GM19372 (cell line): ENCODE measurements at regions not wholly inside any gene's neighbourhood (a gene's known extent, or its start where the extent isn't known, plus 50 kb on each side); places are given as distances from the start of the nearest gene placed in this dataset.

ENCODE experiments used
- ATAC-seq: cut with Tn5 transposase; IDR thresholded peaks from one replicate; pipeline ENCODE4 v1.9.1; 2021; ENCODE audit warnings: mild to moderate bottlenecking, low read depth, moderate library complexity; ENCODE audit not compliant: unreplicated experiment

- ATAC-seq: no peak
Measured at GRCh38 chr10:123516291-123516690, 149.9 kb upstream of the GPR26 start.

GRCh38 chr10:123517426-123517825 is 148.7 kb upstream of the GPR26 start:
- ATAC-seq: no peak

DNA sequence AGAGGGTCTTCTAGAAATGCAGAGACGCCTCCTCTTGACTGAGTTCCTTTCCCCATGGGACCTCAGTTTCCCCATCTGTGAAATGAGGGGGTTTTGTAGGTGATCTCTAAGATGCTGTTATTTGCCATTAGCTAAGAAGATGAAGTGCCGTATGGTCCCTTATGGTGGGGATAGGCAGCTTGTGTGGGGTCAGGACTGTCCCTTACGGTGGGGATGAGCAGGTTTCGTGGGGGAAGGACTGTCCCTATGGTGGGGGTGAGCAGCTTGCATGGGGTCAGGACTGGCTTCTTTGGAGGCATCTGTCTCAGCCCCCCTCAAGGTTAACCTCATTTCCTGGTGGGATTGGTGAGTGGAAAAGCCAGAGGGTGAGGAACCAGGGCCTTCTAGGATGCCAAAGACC is 148.3 kb upstream of the GPR26 start:
- no peak for ATAC-seq

- ATAC-seq: no peak
Measured at GRCh38 chr10:123518765-123519164, 147.4 kb upstream of the GPR26 start.

GRCh38 chr10:123519861-123520260 is 146.3 kb upstream of the GPR26 start:
- no peak for ATAC-seq

- no peak for ATAC-seq
Measured at GRCh38 chr10:123521076-123521475, 145.1 kb upstream of the GPR26 start.

- no peak for ATAC-seq
Measured at GRCh38 chr10:123521556-123521955, 144.6 kb upstream of the GPR26 start.

DNA sequence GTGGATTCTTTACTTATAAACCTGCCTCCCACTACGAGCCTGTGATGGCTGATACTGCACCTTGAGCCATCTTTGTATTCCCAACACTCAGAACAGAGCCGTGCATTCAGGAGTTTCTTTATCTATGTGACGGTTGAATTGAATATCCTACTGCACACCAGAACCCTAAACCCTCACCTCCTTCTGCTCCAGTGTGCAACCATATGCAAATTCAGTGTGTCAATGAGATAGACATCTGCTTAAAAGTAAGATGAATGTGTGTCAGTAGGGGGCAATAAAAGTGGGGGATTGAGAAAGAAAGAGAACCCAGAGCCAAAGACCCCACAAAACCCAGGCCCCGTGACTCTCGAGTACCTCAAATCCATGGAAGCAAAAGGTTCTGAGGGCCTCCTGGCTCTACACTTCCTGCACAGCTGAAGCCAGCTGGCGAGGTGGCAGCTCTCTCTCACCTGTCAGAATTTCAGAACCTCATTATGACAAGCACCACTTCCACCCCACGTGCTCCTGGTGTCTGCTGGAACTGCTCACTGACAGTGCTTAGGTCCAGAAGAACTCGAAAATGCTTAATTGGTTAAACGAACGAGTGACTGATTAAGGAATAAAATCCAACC is 143.3 kb upstream of the GPR26 start:
- no peak for ATAC-seq

GRCh38 chr10:123523833-123524232 is 142.3 kb upstream of the GPR26 start:
- ATAC-seq: no peak

DNA sequence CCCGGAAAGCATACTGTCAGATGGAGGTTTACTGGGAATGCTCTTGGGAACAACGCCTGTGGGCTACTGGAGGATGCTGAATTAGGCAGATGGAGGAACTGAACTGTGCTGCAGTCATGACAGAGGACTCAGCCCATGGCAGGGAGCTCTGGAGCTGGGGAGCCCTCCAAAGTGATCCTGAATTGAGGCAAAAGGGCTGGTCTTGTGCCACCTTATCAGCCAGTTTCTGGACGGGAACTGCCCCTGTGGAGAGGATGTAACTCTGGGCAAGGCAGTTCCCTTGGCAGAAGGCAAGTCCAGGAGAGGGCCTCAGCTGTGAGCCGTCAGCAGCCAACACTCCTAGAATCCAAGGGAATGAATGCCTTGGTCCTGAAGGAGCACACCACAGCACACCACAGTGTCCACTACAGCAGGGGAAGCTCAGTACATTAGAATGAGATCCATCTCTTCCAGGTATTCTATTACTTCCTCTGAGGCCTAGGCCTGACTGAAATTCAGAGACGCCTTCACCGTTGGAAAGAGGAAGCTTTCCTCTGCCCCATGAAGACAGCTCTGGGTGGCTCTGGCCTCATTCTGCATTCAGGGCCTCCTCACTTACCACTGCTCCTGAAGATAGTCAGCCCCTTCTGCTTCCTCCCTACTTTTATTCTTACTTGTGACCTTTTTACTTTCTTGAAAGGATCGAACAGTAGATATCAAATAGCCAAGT is 139.6 kb upstream of the GPR26 start:
- no peak for ATAC-seq

DNA sequence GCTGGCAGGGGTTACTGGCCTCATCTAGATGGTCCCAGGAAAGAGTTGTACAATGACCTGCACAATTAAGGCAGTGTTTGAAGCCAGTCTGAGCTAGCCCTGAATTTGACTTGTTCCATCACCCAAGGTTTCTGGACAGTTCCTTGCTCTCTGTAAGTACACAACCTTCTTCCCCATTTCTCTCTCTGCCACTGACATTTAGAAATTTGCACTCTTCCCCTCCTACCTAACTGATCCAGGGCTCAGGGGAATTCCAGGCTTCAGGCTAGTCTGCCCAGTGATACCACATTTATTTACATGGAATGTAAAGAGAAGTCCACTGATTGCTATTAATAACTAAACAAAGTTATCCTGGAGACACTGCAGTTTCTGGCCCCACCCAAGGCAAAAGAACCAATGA is 139.0 kb upstream of the GPR26 start:
- no peak for ATAC-seq

DNA sequence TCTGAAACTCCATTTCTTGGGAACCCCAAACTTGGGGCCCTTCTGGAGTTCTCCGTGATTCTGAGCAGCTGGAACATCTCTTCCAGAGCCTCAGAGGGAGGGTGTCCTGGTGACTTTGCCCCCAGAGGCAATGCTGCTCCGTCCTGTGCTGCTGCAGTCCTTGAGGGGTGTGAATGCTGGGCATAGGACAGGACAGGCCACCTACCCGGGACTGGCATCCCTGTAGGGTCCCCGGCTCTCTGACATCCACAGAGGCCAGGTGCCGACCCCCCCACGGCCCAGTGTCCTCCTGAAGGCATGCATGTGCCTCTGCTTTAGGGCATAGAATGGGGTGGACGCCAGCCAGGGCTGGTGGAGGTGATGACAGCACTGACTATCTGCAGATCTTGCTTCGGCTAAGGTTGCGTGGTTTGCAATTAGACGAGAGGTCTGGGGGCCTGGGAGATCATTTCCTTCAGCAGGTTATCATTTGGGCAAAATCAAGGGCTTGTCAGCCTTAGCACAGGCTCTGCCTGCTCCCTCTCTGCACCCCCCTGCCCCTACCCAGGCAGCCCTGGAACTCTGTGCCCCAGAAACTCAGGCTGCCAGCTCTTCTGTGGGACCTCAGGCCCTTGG is 136.9 kb upstream of the GPR26 start:
- no peak for ATAC-seq

DNA sequence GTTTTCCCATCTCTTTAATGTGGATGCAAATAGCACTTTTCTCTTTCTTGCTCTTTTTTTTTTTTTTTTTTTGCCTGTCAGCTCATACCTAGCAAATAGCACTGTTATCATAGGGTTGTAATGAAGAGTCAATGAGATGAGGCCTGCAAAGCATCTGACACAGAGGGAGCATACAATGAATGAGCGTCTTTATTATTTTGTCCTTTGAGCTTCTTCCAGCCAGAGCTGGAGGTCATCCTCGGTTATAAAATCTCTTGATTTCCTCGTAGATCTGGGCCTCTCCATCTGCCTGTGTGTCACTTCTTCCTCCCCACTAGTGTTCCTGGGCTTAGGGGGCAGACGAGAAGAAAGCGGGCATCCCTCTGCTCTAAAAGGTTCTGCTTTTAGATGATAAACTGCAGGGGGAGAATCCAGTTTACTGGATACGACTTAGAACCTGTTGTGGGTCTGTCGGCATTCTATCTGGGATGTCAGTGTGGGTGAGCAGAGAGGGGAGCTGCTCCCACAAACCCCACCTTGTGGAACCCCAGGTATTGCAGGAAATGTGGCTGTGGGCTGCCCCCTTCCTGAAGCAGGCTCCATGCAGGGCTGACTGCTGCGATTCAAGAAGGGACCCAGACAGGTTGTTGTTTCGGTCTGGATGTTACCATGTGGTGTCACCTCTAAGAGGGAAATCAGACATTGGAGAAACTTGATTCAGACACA is 135.8 kb upstream of the GPR26 start:
- ATAC-seq: no peak

- no peak for ATAC-seq
Measured at GRCh38 chr10:123535386-123535785, 130.8 kb upstream of the GPR26 start.

DNA sequence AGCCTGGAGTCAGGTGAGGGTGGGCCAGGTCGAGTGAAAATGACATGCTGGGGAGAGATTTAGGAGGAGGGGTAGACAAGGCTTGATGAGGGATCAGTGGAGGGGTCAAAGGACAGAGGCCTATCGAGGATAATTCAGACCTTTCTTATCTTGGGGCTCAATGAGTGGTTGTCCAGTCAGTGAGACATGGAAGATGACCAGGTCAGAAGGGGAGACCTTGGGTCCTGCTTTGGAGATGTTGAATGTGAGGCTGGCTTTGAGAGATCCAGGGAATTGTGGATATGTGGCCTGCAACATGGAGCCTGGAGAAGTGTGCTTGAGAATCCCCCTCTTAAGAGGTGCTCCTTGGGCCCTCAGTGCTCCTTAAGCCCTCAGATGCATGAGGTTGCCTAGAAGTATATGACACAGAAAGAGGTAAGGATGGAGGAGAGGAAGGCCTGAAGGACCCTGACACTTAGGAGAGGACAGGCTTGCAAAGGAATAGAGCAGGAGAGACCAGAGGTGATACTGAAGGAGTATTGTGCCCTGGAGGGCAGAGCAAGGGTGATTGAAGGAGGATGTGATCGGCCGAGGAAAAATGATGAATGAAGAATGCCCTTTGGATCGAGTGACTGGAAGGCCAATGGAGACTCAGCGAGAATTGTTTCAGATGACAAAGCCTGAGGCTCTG is 129.8 kb upstream of the GPR26 start:
- ATAC-seq: no peak

- no peak for ATAC-seq
Measured at GRCh38 chr10:123537188-123537961, 128.8 kb upstream of the GPR26 start.

GRCh38 chr10:123538401-123539320 is 127.5 kb upstream of the GPR26 start:
- no peak for ATAC-seq

DNA sequence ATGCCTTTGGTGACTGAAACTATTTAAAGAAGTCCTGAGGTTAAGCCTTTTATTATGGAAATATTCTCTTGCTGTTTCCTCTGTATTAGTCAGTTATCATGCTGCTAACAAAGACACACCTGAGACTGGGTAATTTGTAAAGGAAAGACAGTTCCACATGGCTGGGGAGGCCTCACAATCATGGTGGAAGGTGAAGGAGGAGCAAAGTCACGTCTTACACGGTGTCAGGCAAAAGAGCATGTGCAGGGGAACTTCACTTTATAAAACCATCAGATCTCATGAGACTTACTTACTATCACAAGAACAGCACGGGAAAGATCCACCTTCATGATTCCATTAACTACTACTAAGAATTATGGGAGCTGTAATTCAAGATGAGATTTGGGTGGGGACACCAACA is 121.2 kb upstream of the GPR26 start:
- ATAC-seq: no peak

GRCh38 chr10:123548770-123549169 is 117.4 kb upstream of the GPR26 start:
- ATAC-seq: no peak
